ENCODE measurements at regions not wholly inside any gene's neighbourhood (a gene's known extent, or its start where the extent isn't known, plus 50 kb on each side); places are given as distances from the start of the nearest gene placed in this dataset.

- no peak for TF ChIP-seq CTCF (IDR thresholded peaks at IDR 0.05; ENCODE audit: insufficient read depth, low read depth, low read length, missing control alignments)
- DNase-seq (ENCODE audit: low read depth) = no peak
- no peak overlapping the region for H3K4me3 ChIP-seq (ENCODE audit: low read depth, low read length)
Measured at GRCh38 chr16:66154801-66155200, 211.7 kb upstream of the CDH5 start.

- TF ChIP-seq CTCF (IDR thresholded peaks at IDR 0.05; ENCODE audit: insufficient read depth, low read depth, low read length, missing control alignments) = no peak
- H3K4me3 ChIP-seq (ENCODE audit: low read depth, low read length) = no peak overlapping the region
- peak; percentile 18 for DNase-seq (ENCODE audit: low read depth)
Measured at GRCh38 chr16:66152823-66153393, 213.6 kb upstream of the CDH5 start.

GRCh38 chr16:66152181-66152580 lies 214.3 kb upstream of the CDH5 start:
- no peak overlapping the region for H3K4me3 ChIP-seq (ENCODE audit: low read depth, low read length)
- TF ChIP-seq CTCF (IDR thresholded peaks at IDR 0.05; ENCODE audit: insufficient read depth, low read depth, low read length, missing control alignments) = no peak
- DNase-seq (ENCODE audit: low read depth) = no peak

- TF ChIP-seq CTCF (IDR thresholded peaks at IDR 0.05; ENCODE audit: insufficient read depth, low read depth, low read length, missing control alignments) = no peak
- DNase-seq (ENCODE audit: low read depth) = peak; percentile 61
Measured at GRCh38 chr16:66150698-66151482, 215.6 kb upstream of the CDH5 start.

GRCh38 chr16:66147291-66147690 lies 219.2 kb upstream of the CDH5 start:
- no peak for TF ChIP-seq CTCF (IDR thresholded peaks at IDR 0.05; ENCODE audit: insufficient read depth, low read depth, low read length, missing control alignments)
- no peak for DNase-seq (ENCODE audit: low read depth)
- H3K4me3 ChIP-seq (ENCODE audit: low read depth, low read length) = no peak overlapping the region

More at GRCh38 chr16:66150698-66151482, 215.6 kb upstream of the CDH5 start:
- no peak overlapping the region for H3K4me3 ChIP-seq (ENCODE audit: low read depth, low read length)

- no peak overlapping the region for H3K4me3 ChIP-seq (ENCODE audit: low read depth, low read length)
- no peak for TF ChIP-seq CTCF (IDR thresholded peaks at IDR 0.05; ENCODE audit: insufficient read depth, low read depth, low read length, missing control alignments)
- DNase-seq (ENCODE audit: low read depth) = no peak
Measured at GRCh38 chr16:66146798-66147197, 219.7 kb upstream of the CDH5 start.
